ENCODE measurements at regions not wholly inside any gene's neighbourhood (a gene's known extent, or its start where the extent isn't known, plus 50 kb on each side); places are given as distances from the start of the nearest gene placed in this dataset.
A peak's percentile ranks its signal among the peaks of the same experiment; 100 is the strongest.

GRCh38 chr6:74287441-74287840 lies 591.4 kb downstream of the CD109 start:
- in situ Hi-C loops (cut with HindIII; ENCODE audit: low sequenced_read_pairs) = no loop called here
- H3K4me3 ChIP-seq (ENCODE audit: low read depth, low read length) = no peak overlapping the region
- DNase-seq (ENCODE audit: low read depth) = no peak
- TF ChIP-seq CTCF (IDR thresholded peaks at IDR 0.05; ENCODE audit: low read depth, low read length, missing control alignments) = no peak

GRCh38 chr6:74284284-74284683 lies 588.3 kb downstream of the CD109 start:
- in situ Hi-C loops (cut with HindIII; ENCODE audit: low sequenced_read_pairs) = no loop called here

GRCh38 chr6:74283532-74283931 lies 587.5 kb downstream of the CD109 start:
- H3K4me3 ChIP-seq (ENCODE audit: low read depth, low read length) = no peak overlapping the region
- in situ Hi-C loops (cut with HindIII; ENCODE audit: low sequenced_read_pairs) = no loop called here
- TF ChIP-seq CTCF (IDR thresholded peaks at IDR 0.05; ENCODE audit: low read depth, low read length, missing control alignments) = no peak
- no peak for DNase-seq (ENCODE audit: low read depth)

More at GRCh38 chr6:74284284-74284683, 588.3 kb downstream of the CD109 start:
- TF ChIP-seq CTCF (IDR thresholded peaks at IDR 0.05; ENCODE audit: low read depth, low read length, missing control alignments) = no peak
- no peak for DNase-seq (ENCODE audit: low read depth)
- H3K4me3 ChIP-seq (ENCODE audit: low read depth, low read length) = no peak overlapping the region

- in situ Hi-C loops (cut with HindIII; ENCODE audit: low sequenced_read_pairs) = no loop called here
- no peak for TF ChIP-seq CTCF (IDR thresholded peaks at IDR 0.05; ENCODE audit: low read depth, low read length, missing control alignments)
- H3K4me3 ChIP-seq (ENCODE audit: low read depth, low read length) = no peak overlapping the region
- no peak for DNase-seq (ENCODE audit: low read depth)
These were observed 586.2 kb downstream of the CD109 start for GRCh38 chr6:74282143-74282689.

GRCh38 chr6:74280130-74280692 lies 584.2 kb downstream of the CD109 start:
- no peak overlapping the region for H3K4me3 ChIP-seq (ENCODE audit: low read depth, low read length)
- in situ Hi-C loops (cut with HindIII; ENCODE audit: low sequenced_read_pairs) = no loop called here
- TF ChIP-seq CTCF (IDR thresholded peaks at IDR 0.05; ENCODE audit: low read depth, low read length, missing control alignments) = no peak
- no peak for DNase-seq (ENCODE audit: low read depth)

GRCh38 chr6:74277777-74278186 lies 581.8 kb downstream of the CD109 start:
- no peak overlapping the region for H3K4me3 ChIP-seq (ENCODE audit: low read depth, low read length)
- in situ Hi-C loops (cut with HindIII; ENCODE audit: low sequenced_read_pairs) = no loop called here
- TF ChIP-seq CTCF (IDR thresholded peaks at IDR 0.05; ENCODE audit: low read depth, low read length, missing control alignments) = no peak
- DNase-seq (ENCODE audit: low read depth) = peak; percentile 8
